Brain microvascular endothelial cell (primary cell): ENCODE measurements at regions not wholly inside any gene's neighbourhood (a gene's known extent, or its start where the extent isn't known, plus 50 kb on each side); places are given as distances from the start of the nearest gene placed in this dataset.

Source experiments
- DNase-seq: peaks from one replicate; pipeline ENCODE4 v3.0.0-alpha.2; 2020
- H3K27ac ChIP-seq: fragments of 250-450 bp; sonication (Bioruptor Pico); 2 replicates; pipeline ENCODE4 v1.5.1; 2020; ENCODE audit warnings: mild to moderate bottlenecking, moderate library complexity
- H3K27me3 ChIP-seq: fragments of 250-450 bp; sonication (Bioruptor Pico); replicated peaks from 2 replicates; pipeline ENCODE4 v1.5.1; 2020; ENCODE audit warnings: mild to moderate bottlenecking
- H3K36me3 ChIP-seq: fragments of 250-450 bp; sonication (Bioruptor Pico); replicated peaks from 2 replicates; pipeline ENCODE4 v1.5.1; 2020; ENCODE audit warnings: mild to moderate bottlenecking
- H3K4me3 ChIP-seq: 2 replicates; pipeline ENCODE4 v1.5.1; 2011; ENCODE audit warnings: low read depth, mild to moderate bottlenecking, control low read depth, low read length, moderate library complexity
- in situ Hi-C: cut with HindIII; loops from 2 replicates; pipeline ENCODE4 v1.10.0; 2017; ENCODE audit warnings: low sequenced_read_pairs, low pct_ligation_motif_present
- TF ChIP-seq, protein P1 (sequence below): IDR thresholded peaks from 2 replicates; pipeline ENCODE4 v1.5.1; 2011; ENCODE audit warnings: low read depth, mild to moderate bottlenecking, moderate library complexity, low read length, control low read depth, inconsistent platforms; ENCODE audit errors: missing control alignments

DNA sequence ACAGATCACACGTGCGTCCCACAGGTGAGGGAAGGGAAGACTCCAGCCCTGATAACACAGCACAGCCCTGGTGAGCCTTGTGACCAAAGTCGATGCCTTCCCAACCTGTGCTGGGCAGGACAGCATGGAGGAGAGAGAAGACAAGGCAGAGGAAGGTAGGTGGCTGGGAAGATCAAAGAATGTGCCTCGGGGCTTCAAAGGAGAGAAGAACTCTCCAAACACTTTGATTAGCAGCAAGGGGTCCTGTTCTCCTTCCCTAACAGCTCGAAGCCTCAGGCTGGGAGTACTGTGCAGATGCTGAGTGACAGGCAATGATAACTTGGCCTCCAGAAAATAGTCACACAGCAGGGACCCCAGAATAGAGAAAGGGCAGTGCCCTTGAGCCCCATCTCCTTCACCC is 288.5 kb downstream of the TCERG1L start:
- Histone ChIP-seq H3K36me3 (no peaks in the 10 kb centered on the region), H3K4me3 (no peak overlapping the region), H3K27me3 (no peaks in the 10 kb centered on the region), H3K27ac (no peak overlapping the region)
- no peak for DNase-seq
- in situ Hi-C loops, result no loop called here
- TF ChIP-seq, protein P1, sequence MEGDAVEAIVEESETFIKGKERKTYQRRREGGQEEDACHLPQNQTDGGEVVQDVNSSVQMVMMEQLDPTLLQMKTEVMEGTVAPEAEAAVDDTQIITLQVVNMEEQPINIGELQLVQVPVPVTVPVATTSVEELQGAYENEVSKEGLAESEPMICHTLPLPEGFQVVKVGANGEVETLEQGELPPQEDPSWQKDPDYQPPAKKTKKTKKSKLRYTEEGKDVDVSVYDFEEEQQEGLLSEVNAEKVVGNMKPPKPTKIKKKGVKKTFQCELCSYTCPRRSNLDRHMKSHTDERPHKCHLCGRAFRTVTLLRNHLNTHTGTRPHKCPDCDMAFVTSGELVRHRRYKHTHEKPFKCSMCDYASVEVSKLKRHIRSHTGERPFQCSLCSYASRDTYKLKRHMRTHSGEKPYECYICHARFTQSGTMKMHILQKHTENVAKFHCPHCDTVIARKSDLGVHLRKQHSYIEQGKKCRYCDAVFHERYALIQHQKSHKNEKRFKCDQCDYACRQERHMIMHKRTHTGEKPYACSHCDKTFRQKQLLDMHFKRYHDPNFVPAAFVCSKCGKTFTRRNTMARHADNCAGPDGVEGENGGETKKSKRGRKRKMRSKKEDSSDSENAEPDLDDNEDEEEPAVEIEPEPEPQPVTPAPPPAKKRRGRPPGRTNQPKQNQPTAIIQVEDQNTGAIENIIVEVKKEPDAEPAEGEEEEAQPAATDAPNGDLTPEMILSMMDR, result no peak

DNA sequence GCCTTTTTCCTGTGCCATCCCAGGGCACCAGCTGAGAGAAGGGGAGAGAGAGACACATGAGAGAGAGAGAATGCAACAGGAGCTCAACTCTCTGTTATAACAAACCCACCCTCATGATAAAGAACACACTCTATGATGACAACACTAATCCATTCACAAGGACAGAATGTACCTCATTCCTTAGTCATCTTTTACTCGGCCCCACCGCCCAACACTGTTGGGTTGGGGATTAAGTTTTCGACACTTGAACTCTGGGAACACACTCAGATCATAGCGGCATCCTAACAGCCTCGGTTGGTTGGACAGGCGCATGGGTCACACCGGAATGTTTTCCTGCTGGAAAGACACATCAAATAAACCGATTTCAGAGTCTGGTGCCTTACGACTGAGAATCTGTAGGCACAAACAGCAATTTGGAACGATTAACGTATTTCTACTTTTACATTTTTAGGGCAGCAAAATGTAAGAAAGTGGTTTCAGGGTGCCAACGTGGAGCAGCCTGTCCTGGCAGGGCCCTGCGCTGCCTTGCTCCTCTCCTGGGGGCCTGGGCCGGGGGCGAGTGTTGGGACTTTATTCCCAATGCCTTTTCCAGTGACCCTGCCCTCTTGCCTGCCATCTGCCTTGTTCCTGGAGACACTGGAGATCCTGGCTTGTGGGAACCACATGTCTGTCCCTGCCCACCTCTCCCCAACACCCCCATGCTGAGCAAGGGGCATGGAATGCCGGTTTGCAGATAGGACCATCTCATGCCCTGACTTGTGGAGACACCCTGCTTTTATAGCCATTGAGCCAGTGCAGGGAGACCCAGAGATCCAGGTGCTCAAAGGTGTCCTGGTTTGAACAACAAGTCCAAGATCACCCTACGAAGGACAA is 287.0 kb downstream of the TCERG1L start:
- Histone ChIP-seq H3K27ac (no peak overlapping the region), H3K4me3 (no peak overlapping the region), H3K36me3 (no peaks in the 10 kb centered on the region), H3K27me3 (no peaks in the 10 kb centered on the region)
- in situ Hi-C loops, result no loop called here
- TF ChIP-seq, protein P1, result no peak
- no peak for DNase-seq

DNA sequence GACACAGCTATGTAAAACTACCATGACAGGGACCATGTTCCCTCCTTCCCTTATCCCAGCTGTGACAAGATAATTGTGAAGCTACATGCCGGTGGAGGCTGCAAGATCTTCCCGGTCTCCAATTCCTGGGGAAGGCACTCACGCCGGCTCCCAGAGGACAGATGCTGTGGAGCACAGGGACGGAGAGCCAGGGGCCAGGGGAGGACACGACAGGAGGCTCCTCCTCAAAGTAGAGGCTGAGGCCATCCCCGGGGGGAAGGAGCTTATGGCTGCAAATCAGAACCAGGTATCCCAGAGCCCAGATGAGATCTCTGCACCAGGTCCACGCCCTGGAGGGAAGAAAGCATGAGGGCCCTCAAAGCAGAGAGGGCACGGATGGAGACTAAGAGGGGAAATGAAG is 286.2 kb downstream of the TCERG1L start:
- in situ Hi-C loops, result no loop called here
- DNase-seq, result no peak

DNA sequence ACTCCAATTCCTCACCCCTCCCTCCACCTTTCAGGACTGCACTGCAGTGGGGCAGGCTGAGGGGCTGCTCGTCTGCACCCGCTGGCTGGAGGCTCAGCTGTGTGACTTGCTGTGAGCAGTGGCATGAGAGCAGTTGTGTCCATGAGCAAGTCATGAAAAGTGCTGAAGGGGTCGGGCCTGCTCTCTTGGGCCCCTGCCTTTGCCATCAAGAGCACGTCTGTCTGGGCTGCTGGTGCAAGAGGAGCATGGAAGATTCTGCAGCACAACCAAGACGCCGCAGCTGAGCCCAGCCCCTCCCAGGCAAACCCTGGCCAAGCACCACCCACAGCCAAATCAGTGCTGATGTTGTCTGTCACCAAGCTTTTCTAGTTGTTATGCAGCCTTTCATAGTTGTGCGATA is 284.3 kb downstream of the TCERG1L start:
- H3K27ac ChIP-seq, result no peak overlapping the region
- no peak overlapping the region for H3K4me3 ChIP-seq
- in situ Hi-C loops, result no loop called here
- H3K27me3 ChIP-seq, result no peaks in the 10 kb centered on the region
- no peak for DNase-seq
- no peaks in the 10 kb centered on the region for H3K36me3 ChIP-seq
- TF ChIP-seq, protein P1, result no peak

More for the DNA sequence above, 286.2 kb downstream of the TCERG1L start:
- TF ChIP-seq, protein P1, result no peak
- no peak overlapping the region for H3K27ac ChIP-seq
- no peaks in the 10 kb centered on the region for H3K36me3 ChIP-seq
- no peak overlapping the region for H3K4me3 ChIP-seq
- H3K27me3 ChIP-seq, result no peaks in the 10 kb centered on the region

DNA sequence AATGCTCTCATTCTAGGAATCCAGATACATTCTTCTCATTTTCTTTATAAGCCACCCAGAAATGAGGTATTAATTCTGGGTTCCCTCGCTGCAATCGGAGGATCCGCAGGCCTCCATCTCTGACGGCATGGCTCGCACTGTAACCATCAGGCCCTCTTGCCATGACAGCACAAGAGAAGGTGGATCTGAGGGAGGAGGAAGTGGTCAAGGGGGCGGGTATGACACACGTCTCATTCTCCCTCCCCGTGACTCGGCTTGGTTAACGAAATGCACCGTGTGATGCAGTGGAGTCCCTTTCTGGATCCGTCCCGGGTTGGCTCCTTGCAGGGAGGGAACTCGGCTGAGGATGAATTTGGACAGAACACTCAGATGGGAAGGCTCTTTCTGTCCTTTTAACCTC is 280.2 kb downstream of the TCERG1L start:
- TF ChIP-seq, protein P1, result no peak
- no peak overlapping the region for H3K4me3 ChIP-seq
- in situ Hi-C loops, result no loop called here
- DNase-seq, result no peak
- H3K27ac ChIP-seq, result no peak overlapping the region
- H3K27me3 ChIP-seq, result no peaks in the 10 kb centered on the region
- H3K36me3 ChIP-seq, result no peaks in the 10 kb centered on the region
